ENCODE measurements at regions not wholly inside any gene's neighbourhood (a gene's known extent, or its start where the extent isn't known, plus 50 kb on each side); places are given as distances from the start of the nearest gene placed in this dataset.
"Not testable (repeated sequence)": the region's sequence is repeated elsewhere in the genome, so short reads cannot be mapped to it uniquely, and the experiment has no call there.

DNA sequence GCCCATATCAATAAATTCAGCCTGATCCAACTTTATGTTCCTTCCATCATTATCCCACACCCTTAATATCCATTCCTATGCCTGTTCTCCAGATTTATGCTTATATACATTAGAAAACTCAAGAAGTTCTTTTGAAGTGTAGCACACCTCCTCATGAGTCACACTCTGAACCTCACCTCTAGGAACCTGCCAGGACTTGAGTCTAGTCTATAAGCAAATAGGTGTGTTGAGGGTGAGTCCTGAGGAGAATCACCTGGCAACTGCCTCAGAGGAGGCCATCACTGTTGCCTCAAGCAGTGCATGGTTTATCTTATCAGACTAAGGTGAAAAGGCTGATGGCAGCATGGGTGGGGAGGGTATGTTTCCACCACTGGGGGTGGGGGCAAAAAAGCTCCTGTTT lies 496.7 kb downstream of the C6orf118 start:
- DNase-seq = no peak

GRCh38 chr6:164807125-164807524 lies 502.3 kb downstream of the C6orf118 start:
- no peak for DNase-seq

DNA sequence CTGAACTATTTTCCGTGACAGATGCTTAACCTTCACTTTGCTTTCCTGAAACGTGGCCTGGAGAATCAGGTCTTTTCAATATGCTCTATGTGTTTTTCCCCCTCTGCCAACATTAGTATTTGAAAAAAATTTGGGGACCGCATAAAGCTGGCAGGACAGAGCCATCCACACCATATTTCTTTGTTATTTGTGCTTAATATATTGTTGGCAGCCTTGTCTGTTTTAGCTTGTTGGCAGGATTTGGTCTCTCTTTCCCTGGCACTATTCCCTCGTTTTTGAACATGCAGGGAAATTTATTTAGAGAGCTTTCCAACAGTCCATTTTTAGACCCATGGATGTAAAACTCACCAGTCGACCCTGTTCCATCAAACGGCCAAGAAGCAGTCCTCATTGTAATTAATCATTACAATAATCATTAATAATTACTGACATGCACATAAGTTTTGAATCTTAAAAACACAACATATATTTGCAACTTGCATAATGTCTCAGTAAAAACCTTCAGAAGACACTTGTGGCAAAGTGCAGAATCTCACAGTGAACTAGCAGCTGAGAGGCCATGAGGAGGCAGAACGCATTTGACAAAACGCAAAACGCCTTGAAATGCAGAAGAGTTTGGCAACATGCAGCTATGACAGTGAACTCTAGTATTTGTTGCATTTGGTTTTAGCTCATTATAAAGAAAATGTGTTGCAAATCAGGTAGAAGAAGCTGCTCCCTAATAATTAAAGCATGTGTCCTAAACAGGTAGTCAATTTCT lies 514.2 kb downstream of the C6orf118 start:
- no peak for DNase-seq

- no peak for DNase-seq
Measured at GRCh38 chr6:164792666-164793065, 516.7 kb downstream of the C6orf118 start.

GRCh38 chr6:164791498-164791897 lies 517.9 kb downstream of the C6orf118 start:
- no peak for DNase-seq

- no peak for DNase-seq
Measured at GRCh38 chr6:164763788-164764187, 545.6 kb downstream of the C6orf118 start.

DNA sequence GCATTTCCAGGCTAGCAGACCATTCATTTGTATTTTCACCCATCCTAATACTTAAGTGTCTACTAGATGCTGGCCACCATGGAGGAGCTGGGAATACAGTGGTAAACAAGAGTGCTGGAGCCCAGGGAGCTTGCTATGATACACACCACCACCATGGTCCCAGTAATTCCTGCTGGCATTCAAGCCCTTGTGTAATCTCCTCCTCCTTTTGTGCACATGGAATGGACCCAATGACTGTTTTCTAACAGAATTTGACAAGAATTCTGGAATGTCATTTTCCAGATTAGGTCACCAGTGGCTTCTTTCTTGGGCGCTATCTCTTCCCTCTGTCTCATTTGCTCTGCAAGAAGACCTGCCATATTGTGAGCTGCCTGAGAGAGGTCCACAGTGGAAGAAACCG lies 552.0 kb downstream of the C6orf118 start:
- no peak for DNase-seq

GRCh38 chr6:164756723-164757122 lies 552.7 kb downstream of the C6orf118 start:
- DNase-seq = peak in 1 of 2 experiments; percentile 53

GRCh38 chr6:164756142-164756541 lies 553.3 kb downstream of the C6orf118 start:
- DNase-seq = peak; percentile 26 to 77

- DNase-seq = no peak
Measured at GRCh38 chr6:164753517-164753916, 555.9 kb downstream of the C6orf118 start.

GRCh38 chr6:164751395-164751794 lies 558.0 kb downstream of the C6orf118 start:
- DNase-seq = no peak

DNA sequence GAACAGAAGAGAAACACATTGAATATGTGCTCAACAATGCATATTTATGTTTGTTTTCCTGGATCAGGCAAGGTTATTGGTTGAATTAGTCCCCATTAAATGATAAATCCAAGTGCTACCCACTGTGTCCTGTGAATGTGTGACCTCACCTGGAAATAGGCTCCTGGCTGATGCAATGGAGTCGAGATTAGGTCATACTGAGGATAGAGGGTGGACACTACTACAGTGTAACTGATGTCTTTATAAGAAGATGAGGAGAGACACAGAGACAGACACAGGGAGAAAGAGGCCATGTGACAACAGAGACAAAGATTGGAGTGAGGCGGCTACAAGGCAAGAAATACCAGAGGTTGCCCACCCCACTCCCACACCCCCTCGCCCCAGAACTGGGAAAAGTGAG lies 559.3 kb downstream of the C6orf118 start:
- no peak for DNase-seq

GRCh38 chr6:164749221-164750064 lies 560.0 kb downstream of the C6orf118 start:
- DNase-seq = no peak

- peak in 1 of 2 experiments; percentile 63 for DNase-seq
Measured at GRCh38 chr6:164744301-164744700, 565.1 kb downstream of the C6orf118 start.

GRCh38 chr6:164741938-164742451 lies 567.4 kb downstream of the C6orf118 start:
- DNase-seq = no peak

DNA sequence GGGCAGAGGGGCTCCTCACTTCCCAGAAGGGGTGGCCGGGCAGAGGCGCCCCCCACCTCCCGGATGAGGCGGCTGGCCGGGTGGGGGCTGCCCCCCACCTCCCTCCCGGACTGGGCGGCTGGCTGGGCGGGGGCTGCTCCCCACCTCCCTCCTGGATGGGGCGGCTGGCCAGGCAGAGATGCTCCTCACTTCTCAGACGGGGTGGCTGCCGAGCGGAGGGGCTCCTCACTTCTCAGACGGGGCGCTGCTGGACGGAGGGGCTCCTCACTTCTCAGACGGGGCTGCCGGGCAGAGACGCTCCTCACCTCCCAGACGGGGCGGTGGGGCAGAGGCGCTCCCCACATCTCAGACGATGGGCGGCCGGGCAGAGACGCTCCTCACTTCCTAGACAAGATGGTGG lies 573.3 kb downstream of the C6orf118 start:
- DNase-seq = not testable (repeated sequence)

DNA sequence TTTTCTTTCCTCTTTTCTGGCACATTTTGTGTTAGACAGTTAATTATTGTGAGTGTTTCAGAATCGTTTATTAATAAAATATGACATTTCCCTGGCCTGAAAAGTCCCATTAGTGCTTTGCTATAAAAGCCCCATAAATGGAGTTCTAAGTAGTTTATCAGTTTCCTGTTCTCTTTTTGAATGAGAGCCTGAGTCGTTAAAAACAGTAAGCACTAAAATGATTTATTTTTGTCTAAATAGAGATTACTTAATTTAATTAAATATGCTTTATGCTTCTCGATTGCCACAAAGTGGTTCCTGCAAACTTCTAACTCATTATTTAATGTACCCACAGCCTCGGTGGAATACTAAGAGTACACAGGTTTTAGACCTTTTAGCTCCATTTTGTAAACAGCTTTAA lies 577.9 kb downstream of the C6orf118 start:
- no peak for DNase-seq

- no peak for DNase-seq
Measured at GRCh38 chr6:164721460-164721859, 587.9 kb downstream of the C6orf118 start.

DNA sequence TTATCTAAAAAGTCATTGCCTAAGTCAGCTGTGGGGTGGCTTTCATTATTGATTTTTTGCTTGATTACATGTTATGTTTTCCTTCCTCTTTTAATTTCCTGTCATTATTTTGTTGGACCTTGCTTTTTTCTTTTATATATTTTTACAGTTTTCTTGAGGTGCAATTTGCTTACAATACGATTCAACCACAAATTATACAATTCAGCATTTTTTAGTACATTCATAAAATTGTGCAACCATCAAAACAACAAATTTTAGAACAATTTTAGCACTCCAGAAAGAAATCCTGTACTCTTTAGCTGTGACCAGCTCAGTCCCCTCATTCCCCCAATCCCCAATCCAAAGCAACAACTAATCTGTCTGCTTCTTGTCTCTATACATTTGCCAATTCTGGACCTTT lies 608.9 kb downstream of the C6orf118 start:
- no peak for DNase-seq

DNA sequence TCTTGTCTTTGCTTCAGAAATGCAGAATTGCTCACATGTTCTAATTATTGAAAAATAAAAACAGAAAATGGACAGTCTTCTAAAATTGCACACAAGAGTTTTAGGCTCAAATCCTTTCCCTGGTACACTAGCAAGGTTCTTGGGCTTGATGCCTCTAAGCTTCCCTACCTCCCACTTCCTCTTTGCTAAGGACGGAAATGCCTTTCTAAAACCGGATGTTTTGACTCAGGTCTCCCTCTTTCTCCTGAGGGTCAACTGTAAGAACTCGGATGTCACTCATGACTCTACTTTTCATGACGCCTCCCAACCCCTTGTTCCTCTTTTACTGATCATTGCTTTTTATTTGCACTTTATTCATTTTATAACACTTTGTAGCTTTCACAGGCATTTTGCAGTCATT lies 613.5 kb downstream of the C6orf118 start:
- no peak for DNase-seq

GRCh38 chr6:164694386-164694785 lies 615.0 kb downstream of the C6orf118 start:
- DNase-seq = no peak

DNA sequence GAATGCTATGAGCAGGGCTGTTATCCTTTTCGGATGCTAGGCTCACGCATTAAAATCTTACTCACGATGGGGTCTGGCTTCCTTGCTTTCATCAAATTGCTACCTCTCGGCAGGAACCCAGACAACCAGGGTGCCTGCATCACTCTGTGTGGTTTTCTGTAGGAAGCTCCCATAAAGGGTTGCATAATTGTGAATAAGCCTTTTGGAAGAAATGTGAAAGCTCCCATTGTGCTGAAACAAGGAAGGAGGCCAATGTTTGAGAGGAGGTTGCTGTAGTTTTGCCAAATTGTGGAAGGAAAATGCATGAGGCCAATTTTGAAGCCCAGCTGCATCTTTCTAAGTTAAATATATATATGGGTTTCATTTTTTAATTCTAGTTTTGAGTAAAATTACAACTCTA lies 615.5 kb downstream of the C6orf118 start:
- no peak for DNase-seq

GRCh38 chr6:164692772-164693510 lies 616.5 kb downstream of the C6orf118 start:
- no peak for DNase-seq
